PFSK-1 (cell line): ENCODE measurements at regions not wholly inside any gene's neighbourhood (a gene's known extent, or its start where the extent isn't known, plus 50 kb on each side); places are given as distances from the start of the nearest gene placed in this dataset.

Source experiments
- FOXP2 ChIP-seq: optimal IDR thresholded peaks from 2 replicates; pipeline ENCODE3; 2011; ENCODE audit warnings: borderline replicate concordance, control low read depth, inconsistent platforms; ENCODE audit not compliant: insufficient read depth; ENCODE audit errors: extremely low read length, extremely low read depth
- POLR2AphosphoS5 ChIP-seq: IDR thresholded peaks from 2 replicates; pipeline ENCODE4 v1.6.1; 2012; ENCODE audit warnings: low read depth, mild to moderate bottlenecking, control low read depth, low read length, moderate library complexity
- REST ChIP-seq, 2 experiments: IDR thresholded peaks; 2 replicates each; pipeline versions ENCODE4 v1.6.1 to v1.8.0; 2011 to 2012; ENCODE audit warnings: low read depth in 2 of 2, low read length in 2 of 2, control low read depth in 1 of 2, inconsistent platforms in 1 of 2, mild to moderate bottlenecking in 1 of 2, moderate library complexity in 1 of 2; ENCODE audit not compliant: insufficient read depth in 1 of 2
- SIN3A ChIP-seq: IDR thresholded peaks from 2 replicates; pipeline ENCODE4 v1.6.1; 2012; ENCODE audit warnings: mild to moderate bottlenecking, low read length, moderate library complexity, borderline replicate concordance; ENCODE audit not compliant: insufficient read depth
- TAF1 ChIP-seq: IDR thresholded peaks from 2 replicates; pipeline ENCODE4 v1.6.1; 2012; ENCODE audit warnings: low read length, control low read depth, borderline replicate concordance; ENCODE audit not compliant: insufficient read depth

DNA sequence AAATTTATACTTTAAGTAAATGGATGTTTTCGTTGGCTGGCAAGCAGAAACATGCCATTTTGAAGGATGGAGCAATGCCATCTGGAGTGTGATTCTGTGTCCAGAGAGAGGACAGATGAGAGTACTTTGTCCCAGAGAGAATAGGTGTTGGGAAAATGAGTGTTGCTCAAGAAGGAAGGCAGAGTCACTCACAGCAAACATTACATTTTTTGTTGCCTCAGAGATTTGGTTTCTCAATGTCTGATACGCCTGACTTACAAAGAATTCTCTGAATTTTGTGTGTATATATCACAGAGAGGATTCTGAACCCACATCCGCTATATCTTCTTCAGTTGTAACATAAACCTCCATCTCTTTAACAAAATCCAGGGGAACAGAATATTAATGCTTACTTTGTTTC lies 102.8 kb upstream of the PCDH18 start:
- TF ChIP-seq TAF1, result no peak
- TF ChIP-seq FOXP2, result no peak
- TF ChIP-seq POLR2AphosphoS5, result no peak
- TF ChIP-seq SIN3A, result no peak
- TF ChIP-seq REST (IDR thresholded peaks at IDR 0.05; ENCODE audit: insufficient read depth in 1 of 2, low read depth in 2 of 2, low read length in 2 of 2), result no peak

DNA sequence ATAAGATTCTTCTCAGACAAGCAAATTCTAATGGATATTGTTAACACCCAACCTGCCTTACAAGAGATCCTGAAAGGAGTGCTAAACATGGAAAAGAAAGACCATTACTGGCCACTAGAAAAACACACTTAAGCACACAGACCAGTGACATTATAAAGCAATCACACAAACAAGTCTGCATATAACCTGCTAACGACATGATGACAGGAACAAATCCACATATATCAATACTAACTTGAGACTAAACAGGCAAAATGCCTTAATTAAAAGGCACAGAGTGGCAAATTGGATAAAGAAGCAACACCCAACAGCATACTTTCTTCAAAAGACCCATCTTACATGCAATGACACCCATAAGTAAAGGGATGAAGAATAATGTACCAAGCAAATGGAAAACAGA lies 100.5 kb upstream of the PCDH18 start:
- TF ChIP-seq FOXP2 (no peak), TAF1 (no peak), SIN3A (no peak), POLR2AphosphoS5 (no peak), REST (IDR thresholded peaks at IDR 0.05; ENCODE audit: insufficient read depth in 1 of 2, low read depth in 2 of 2, low read length in 2 of 2) (no peak)

DNA sequence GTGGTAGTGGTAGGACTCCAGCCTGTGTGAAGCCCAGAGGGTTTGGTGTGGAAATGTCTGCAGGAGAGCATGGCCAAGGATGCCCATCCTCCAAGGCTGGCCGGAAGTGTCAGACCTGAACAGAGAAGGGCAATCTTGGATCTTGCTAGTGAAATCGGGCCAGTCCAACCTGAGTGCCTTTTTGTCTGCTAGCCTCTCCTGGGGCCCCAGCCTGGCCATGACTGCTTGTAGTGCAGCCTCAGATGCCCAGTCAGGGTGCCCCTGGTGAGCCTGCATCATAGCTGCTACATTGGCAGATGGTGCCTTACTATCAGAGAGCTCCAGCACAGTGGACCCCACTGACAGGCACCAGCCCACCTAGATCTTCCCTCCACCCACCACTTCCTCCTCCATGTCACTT lies 99.3 kb upstream of the PCDH18 start:
- TF ChIP-seq POLR2AphosphoS5, result no peak
- TF ChIP-seq REST (IDR thresholded peaks at IDR 0.05; ENCODE audit: insufficient read depth in 1 of 2, low read depth in 2 of 2, low read length in 2 of 2), result no peak
- no peak for TF ChIP-seq TAF1
- TF ChIP-seq SIN3A, result no peak

DNA sequence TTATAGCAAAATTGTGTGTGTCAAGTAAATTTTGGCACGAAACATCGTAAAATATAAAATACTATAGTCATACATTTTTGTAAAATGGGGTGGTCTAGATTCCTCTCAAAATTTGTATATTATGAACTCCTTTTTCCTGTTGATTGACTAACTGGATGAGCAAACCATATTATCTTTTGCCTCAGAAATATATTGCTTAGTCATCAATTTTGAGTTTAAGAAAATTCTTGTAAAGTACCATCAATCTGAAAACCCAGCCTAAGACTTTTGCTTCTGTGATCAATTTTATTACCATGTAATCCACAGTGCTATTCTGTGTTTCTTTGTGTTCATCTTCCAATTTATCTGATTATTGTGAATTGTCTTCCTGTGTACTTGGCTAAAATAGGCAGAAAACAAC lies 98.0 kb upstream of the PCDH18 start:
- TF ChIP-seq TAF1 (no peak), FOXP2 (no peak), POLR2AphosphoS5 (no peak), SIN3A (no peak), REST (IDR thresholded peaks at IDR 0.05; ENCODE audit: insufficient read depth in 1 of 2, low read depth in 2 of 2, low read length in 2 of 2) (no peak)

GRCh38 chr4:137627739-137628460 lies 95.6 kb upstream of the PCDH18 start:
- TF ChIP-seq TAF1 (no peak), REST (IDR thresholded peaks at IDR 0.05; ENCODE audit: insufficient read depth in 1 of 2, low read depth in 2 of 2, low read length in 2 of 2) (no peak), SIN3A (no peak), POLR2AphosphoS5 (no peak), FOXP2 (no peak)
